A549 (cell line): ENCODE measurements at regions not wholly inside any gene's neighbourhood (a gene's known extent, or its start where the extent isn't known, plus 50 kb on each side); places are given as distances from the start of the nearest gene placed in this dataset.

Experiments used
- ATAC-seq, 2 experiments: fragments of 200-7000 bp in 1 of 2; fragments of >200 bp in 1 of 2; cut with Nextera tagmentation in 1 of 2; cut with Tn5 transposase in 1 of 2; 3 replicates each; pipeline versions ENCODE4 v1.8.0 to v1.9.1; 2018 to 2020; ENCODE audit warnings: mild to moderate bottlenecking in 1 of 2, moderate library complexity in 1 of 2
- CTCF ChIA-PET: fragments of 300-600 bp; sonication (Branson Sonifier 250); formaldehyde crosslinking; extraction: SDS; loops from one replicate; lab custom pipeline; 2021; ENCODE audit warnings: antibody characterized with exemption, inconsistent platforms; lab: Yijun Ruan, JAX
- POLR2A ChIA-PET: fragments of 350-600 bp; formaldehyde crosslinking; extraction: SDS; loops from one replicate; lab custom pipeline; 2021; ENCODE audit warnings: antibody characterized with exemption, inconsistent platforms; lab: Yijun Ruan, JAX
- DNase-seq, 2 experiments: peaks; one replicate each; pipeline versions ENCODE4 v3.0.0 to v3.0.0-alpha.2; 2011 to 2016; ENCODE audit warnings: low read depth in 1 of 2, low spot score in 1 of 2
- FAIRE-seq: peaks from 2 replicates; lab custom pipeline; 2011; peaks lifted over from hg19 to GRCh38; lab: Jason Lieb, UNC
- H3K27ac ChIP-seq, 2 experiments: fragments of >200 bp; sonication (Bioruptor Twin); formaldehyde crosslinking; 3 replicates each; pipeline ENCODE4 v1.5.1; 2016 to 2017
- H3K4me1 ChIP-seq: fragments of >200 bp; sonication (Bioruptor Twin); formaldehyde crosslinking; 3 replicates; pipeline ENCODE4 v1.6.1; 2016
- H3K4me2 ChIP-seq: fragments of >200 bp; sonication (Bioruptor Twin); formaldehyde crosslinking; 3 replicates; pipeline ENCODE4 v1.6.1; 2016
- H3K4me3 ChIP-seq: fragments of >200 bp; sonication (Bioruptor Twin); formaldehyde crosslinking; 3 replicates; pipeline ENCODE4 v1.5.1; 2016
- H3K9me3 ChIP-seq: fragments of >200 bp; sonication (Bioruptor Twin); formaldehyde crosslinking; 3 replicates; pipeline ENCODE4 v1.6.1; 2016
- ATOH8 ChIP-seq: fragments of 250-450 bp; sonication (Bioruptor Pico); IDR thresholded peaks from 2 replicates; pipeline ENCODE4 v1.5.0; 2020; ENCODE audit warnings: low read depth, mild to moderate bottlenecking, moderate library complexity
- CBX2 ChIP-seq: fragments of 200-600 bp; sonication (generic); IDR thresholded peaks from 2 replicates; pipeline ENCODE4 v1.6.1; 2016; ENCODE audit warnings: low read depth, mild to moderate bottlenecking, borderline replicate concordance
- CEBPB ChIP-seq, 2 experiments: fragments of >200 bp in 1 of 2; sonication (Bioruptor Twin) in 1 of 2; formaldehyde crosslinking in 1 of 2; IDR thresholded peaks; 2 replicates each; pipeline ENCODE4 v1.6.1; 2012 to 2016
- CHD2 ChIP-seq: fragments of 150-350 bp; IDR thresholded peaks from 2 replicates; pipeline ENCODE4 v1.6.1; 2014; ENCODE audit warnings: low read length; ENCODE audit not compliant: partially characterized antibody
- CHD4 ChIP-seq: fragments of 200-600 bp; sonication (generic); IDR thresholded peaks from 2 replicates; pipeline ENCODE4 v1.6.1; 2016; ENCODE audit warnings: antibody characterized with exemption, mild to moderate bottlenecking, borderline replicate concordance
- E2F6 ChIP-seq: IDR thresholded peaks from 2 replicates; pipeline ENCODE4 v1.6.1; 2012; ENCODE audit warnings: low read depth, borderline replicate concordance
- EHMT2 ChIP-seq: fragments of 200-600 bp; sonication (generic); IDR thresholded peaks from 2 replicates; pipeline ENCODE4 v1.6.1; 2016; ENCODE audit warnings: antibody characterized with exemption, low read depth, mild to moderate bottlenecking, moderate library complexity
- ELK1 ChIP-seq: fragments of 150-350 bp; IDR thresholded peaks from 2 replicates; pipeline ENCODE4 v1.6.1; 2014; ENCODE audit warnings: low read depth, mild to moderate bottlenecking, low read length
- FOSB ChIP-seq: fragments of 250-450 bp; sonication (Bioruptor Pico); IDR thresholded peaks from 2 replicates; pipeline ENCODE4 v1.5.0; 2020; ENCODE audit warnings: mild to moderate bottlenecking, moderate library complexity
- GATA3 ChIP-seq: IDR thresholded peaks from 2 replicates; pipeline ENCODE4 v1.6.1; 2012; ENCODE audit warnings: borderline replicate concordance
- HES2 ChIP-seq: fragments of >200 bp; sonication (Bioruptor Twin); formaldehyde crosslinking; IDR thresholded peaks from 2 replicates; pipeline ENCODE4 v1.6.1; 2016
- HOXB13 ChIP-seq: fragments of 250-450 bp; sonication (Bioruptor Pico); IDR thresholded peaks from 2 replicates; pipeline ENCODE4 v1.5.0; 2020; ENCODE audit warnings: low read depth, mild to moderate bottlenecking, moderate library complexity
- JUN ChIP-seq, 2 experiments: fragments of >200 bp; sonication (Bioruptor Twin); formaldehyde crosslinking; IDR thresholded peaks; 2 replicates in 1 of 2; 3 replicates in 1 of 2; pipeline ENCODE4 v1.6.1; 2016 to 2017
- JUNB ChIP-seq: fragments of >200 bp; sonication (Bioruptor Twin); formaldehyde crosslinking; IDR thresholded peaks from 2 replicates; pipeline ENCODE4 v1.6.1; 2016
- MAFK ChIP-seq: fragments of 450-650 bp; IDR thresholded peaks from 2 replicates; pipeline ENCODE4 v1.6.1; 2014; ENCODE audit not compliant: partially characterized antibody
- MAZ ChIP-seq: fragments of 150-350 bp; IDR thresholded peaks from 2 replicates; pipeline ENCODE4 v1.6.1; 2014; ENCODE audit warnings: antibody characterized with exemption, low read depth, low read length, borderline replicate concordance
- MYC ChIP-seq: IDR thresholded peaks from 2 replicates; pipeline ENCODE4 v1.6.1; 2012; ENCODE audit warnings: mild to moderate bottlenecking, inconsistent platforms, low read length, improper control_type of control experiment, borderline replicate concordance
- NFE2L2 ChIP-seq: fragments of 150-350 bp; conservative IDR thresholded peaks from 2 replicates; pipeline ENCODE4 v1.6.1; 2014; ENCODE audit warnings: low read length
- NR3C1 ChIP-seq: fragments of >200 bp; sonication (Bioruptor Twin); formaldehyde crosslinking; IDR thresholded peaks from 3 replicates; pipeline ENCODE4 v1.6.1; 2017
- PHF8 ChIP-seq: fragments of 200-600 bp; sonication (generic); IDR thresholded peaks from 2 replicates; pipeline ENCODE4 v1.6.1; 2016; ENCODE audit warnings: low read depth, mild to moderate bottlenecking, antibody characterized with exemption, moderate library complexity, borderline replicate concordance
- RARB ChIP-seq: fragments of 250-450 bp; sonication (Bioruptor Pico); IDR thresholded peaks from 2 replicates; pipeline ENCODE4 v1.8.0; 2021; ENCODE audit warnings: mild to moderate bottlenecking, moderate library complexity
- RCOR1 ChIP-seq: fragments of 150-350 bp; IDR thresholded peaks from 2 replicates; pipeline ENCODE4 v1.6.1; 2014; ENCODE audit warnings: antibody characterized with exemption, low read length, low read depth
- RFX5 ChIP-seq: fragments of 450-650 bp; IDR thresholded peaks from 2 replicates; pipeline ENCODE4 v1.7.1; 2014; ENCODE audit warnings: antibody characterized with exemption, mild to moderate bottlenecking, moderate library complexity
- SMC3 ChIP-seq: fragments of >200 bp; sonication (Bioruptor Twin); formaldehyde crosslinking; IDR thresholded peaks from 3 replicates; pipeline ENCODE4 v1.6.1; 2018; ENCODE audit warnings: inconsistent platforms
- SREBF2 ChIP-seq: fragments of 450-650 bp; IDR thresholded peaks from 2 replicates; pipeline ENCODE4 v1.6.1; 2014; ENCODE audit warnings: mild to moderate bottlenecking, moderate library complexity
- TFCP2L1 ChIP-seq: fragments of 250-450 bp; sonication (Bioruptor Pico); IDR thresholded peaks from 2 replicates; pipeline ENCODE4 v1.5.0; 2021; ENCODE audit warnings: mild to moderate bottlenecking
- TP53 ChIP-seq: fragments of 250-450 bp; sonication (Bioruptor Pico); IDR thresholded peaks from 2 replicates; pipeline ENCODE4 v1.5.0; 2021; ENCODE audit warnings: mild to moderate bottlenecking, moderate library complexity
- USF2 ChIP-seq: fragments of 450-650 bp; IDR thresholded peaks from 2 replicates; pipeline ENCODE4 v1.6.1; 2014; ENCODE audit warnings: antibody characterized with exemption
- ZC3H11A ChIP-seq: fragments of 450-650 bp; IDR thresholded peaks from 2 replicates; pipeline ENCODE4 v1.6.1; 2014; ENCODE audit warnings: antibody characterized with exemption, mild to moderate bottlenecking
- ZFP36 ChIP-seq: fragments of 450-650 bp; IDR thresholded peaks from 2 replicates; pipeline ENCODE4 v1.6.1; 2014; ENCODE audit warnings: borderline replicate concordance; ENCODE audit not compliant: partially characterized antibody
- ZSCAN20 ChIP-seq: fragments of 250-450 bp; sonication (Bioruptor Pico); IDR thresholded peaks from 2 replicates; pipeline ENCODE4 v1.8.0; 2022; ENCODE audit warnings: mild to moderate bottlenecking, moderate library complexity
- WGBS: methylation state at CpG from one replicate; pipeline ENCODE4 v1.1.6; 2017; ENCODE audit errors: missing lambda C conversion rate; 5-methylcytosine and 5-hydroxymethylcytosine counted together

GRCh38 chr6:15036690-15037245 lies 209.1 kb upstream of the JARID2 start:
- no peak overlapping the region for H3K27ac ChIP-seq
- CTCF ChIA-PET: interaction anchor here (0.9 kb wide), 1 partner anchor 67 kb away, joined by 3 read pairs; no protein-coding TSS in a partner anchor
- ATAC-seq: no peak
- TF ChIP-seq EHMT2 (no peak), TP53 (no peak), JUNB (no peak), FOSB (no peak), HES2 (no peak), CBX2 (no peak), ELK1 (no peak), CHD4 (no peak), E2F6 (no peak), SREBF2 (no peak), PHF8 (no peak), NFE2L2 (no peak), SMC3 (no peak), MAFK (no peak), RCOR1 (no peak), JUN (IDR thresholded peaks at IDR 0.05) (no peak), MYC (no peak), ZFP36 (no peak), ZC3H11A (no peak)
- TF ChIP-seq, all 56 proteins: peak for 0
- DNase-seq (no peak), FAIRE-seq (no peak)
- no peaks in the 10 kb centered on the region for H3K4me1 ChIP-seq
- no peak overlapping the region for H3K4me2 ChIP-seq
- POLR2A ChIA-PET: no interaction called here
- H3K4me3 ChIP-seq: no peak overlapping the region
- no peaks in the 10 kb centered on the region for H3K9me3 ChIP-seq
- 57% methylated on average over 7 of the region's 10 CpGs for WGBS

- H3K27ac ChIP-seq: no peak overlapping the region
- WGBS: 97% methylated on average over 5 of the region's 5 CpGs
- no peak overlapping the region for H3K4me2 ChIP-seq
- ChIA-PET POLR2A (no interaction called here), CTCF (interaction anchor here (0.9 kb wide), 1 partner anchor 67 kb away, joined by 3 read pairs; no protein-coding TSS in a partner anchor)
- TF ChIP-seq CHD2 (no peak), JUNB (no peak), TFCP2L1 (CRISPR knock-in tag) (no peak), CHD4 (no peak), USF2 (no peak), ELK1 (no peak), CEBPB (IDR thresholded peaks at IDR 0.05) (no peak), NR3C1 (no peak), EHMT2 (no peak), HOXB13 (CRISPR knock-in tag) (no peak), RCOR1 (no peak), RARB (CRISPR knock-in tag) (no peak), MAZ (no peak), MYC (no peak), RFX5 (no peak), TP53 (no peak), ATOH8 (CRISPR knock-in tag) (no peak), ZSCAN20 (CRISPR knock-in tag) (no peak), GATA3 (no peak)
- no peaks in the 10 kb centered on the region for H3K4me1 ChIP-seq
- DNase-seq (no peak), FAIRE-seq (no peak), ATAC-seq (no peak)
- no peaks in the 10 kb centered on the region for H3K9me3 ChIP-seq
- H3K4me3 ChIP-seq: no peak overlapping the region
Measured at GRCh38 chr6:15037253-15037652, 208.6 kb upstream of the JARID2 start.
